ENCODE measurements at regions not wholly inside any gene's neighbourhood (a gene's known extent, or its start where the extent isn't known, plus 50 kb on each side); places are given as distances from the start of the nearest gene placed in this dataset.

DNA sequence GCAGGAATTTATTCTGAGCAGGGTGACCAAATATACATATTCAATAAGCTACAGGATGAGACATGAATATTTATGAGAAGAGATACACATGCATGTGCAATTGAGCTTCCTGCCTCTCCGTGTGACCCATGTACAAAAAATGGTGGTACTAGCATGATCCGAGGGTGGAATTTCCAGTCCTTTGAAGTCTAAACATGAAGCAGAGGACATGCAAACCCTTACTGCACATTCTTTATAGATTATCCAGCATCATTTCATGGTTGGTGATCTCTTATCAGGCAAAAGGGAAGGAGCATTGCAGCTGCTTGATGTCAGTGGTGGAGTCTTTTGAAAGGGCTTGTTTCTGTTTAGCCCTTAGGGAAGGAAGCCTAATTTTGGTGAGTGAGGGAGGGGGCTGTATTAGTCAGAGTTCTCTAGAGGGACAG is 448.6 kb downstream of the SETD4 start:
- Histone ChIP-seq H3K4me3 (ENCODE audit: low read length) (no peak overlapping the region), H3K27me3 (replicated peaks; ENCODE audit: control insufficient read depth, insufficient read depth, low read length) (no peaks in the 10 kb centered on the region), H3K9me3 (ENCODE audit: control insufficient read depth, low read length) (peaks cover 6% of the 10 kb centered on the region), H3K4me1 (ENCODE audit: control insufficient read depth, insufficient read depth, low read length) (peaks cover 5% of the 10 kb centered on the region), H3K9ac (ENCODE audit: low read length) (no peak overlapping the region), H3K36me3 (ENCODE audit: control insufficient read depth, insufficient read depth, low read length, severe bottlenecking) (no peaks in the 10 kb centered on the region)
- peak; percentile 53 for DNase-seq (ENCODE audit: low read depth)

DNA sequence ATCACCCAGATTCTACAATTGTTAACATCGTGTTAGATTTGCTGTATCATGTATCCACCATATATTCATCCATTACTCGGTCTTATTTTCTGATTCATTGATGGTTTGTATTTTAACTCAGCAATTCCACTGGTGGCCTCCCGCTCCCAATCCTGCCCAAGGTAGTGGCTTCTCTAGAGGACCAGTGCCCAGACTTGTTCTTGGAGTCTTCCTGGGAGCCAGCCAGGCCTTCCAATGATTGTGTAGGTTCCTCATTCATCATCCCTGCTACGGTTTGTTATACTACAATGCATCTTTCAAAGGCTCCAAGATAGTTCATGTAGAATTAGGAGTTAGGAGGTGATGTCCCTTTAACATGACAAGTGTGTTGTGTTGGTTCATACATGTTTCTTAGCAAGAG is 451.1 kb downstream of the SETD4 start:
- Histone ChIP-seq H3K4me3 (ENCODE audit: low read length) (no peak overlapping the region), H3K36me3 (ENCODE audit: control insufficient read depth, insufficient read depth, low read length, severe bottlenecking) (no peaks in the 10 kb centered on the region), H3K4me1 (ENCODE audit: control insufficient read depth, insufficient read depth, low read length) (no peaks in the 10 kb centered on the region), H3K9ac (ENCODE audit: low read length) (no peak overlapping the region), H3K9me3 (ENCODE audit: control insufficient read depth, low read length) (peaks cover 6% of the 10 kb centered on the region), H3K27me3 (replicated peaks; ENCODE audit: control insufficient read depth, insufficient read depth, low read length) (no peaks in the 10 kb centered on the region)
- DNase-seq (ENCODE audit: low read depth): no peak

DNA sequence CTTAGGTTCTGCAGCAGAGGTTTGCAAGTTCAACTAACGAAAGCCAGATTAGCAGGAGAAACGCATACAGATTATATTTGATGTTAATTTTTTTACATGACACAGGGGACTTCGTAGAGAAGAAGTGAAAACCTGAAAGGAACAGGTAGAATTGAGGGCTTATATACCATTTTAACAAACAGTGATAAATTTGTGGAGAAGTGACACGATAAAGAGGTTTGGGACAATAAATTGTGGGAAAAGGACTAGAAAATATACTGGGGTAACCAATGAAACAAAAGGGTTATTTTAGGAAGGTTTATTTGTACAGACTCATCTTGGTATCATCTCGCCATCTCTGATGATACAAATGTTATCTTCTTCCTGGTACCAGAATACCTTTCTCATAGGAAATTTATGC is 452.9 kb downstream of the SETD4 start:
- H3K27me3 ChIP-seq (replicated peaks; ENCODE audit: control insufficient read depth, insufficient read depth, low read length): no peaks in the 10 kb centered on the region
- no peak overlapping the region for H3K4me3 ChIP-seq (ENCODE audit: low read length)
- no peak overlapping the region for H3K9ac ChIP-seq (ENCODE audit: low read length)
- no peak for DNase-seq (ENCODE audit: low read depth)
- H3K36me3 ChIP-seq (ENCODE audit: control insufficient read depth, insufficient read depth, low read length, severe bottlenecking): no peaks in the 10 kb centered on the region
- H3K4me1 ChIP-seq (ENCODE audit: control insufficient read depth, insufficient read depth, low read length): no peaks in the 10 kb centered on the region
- H3K9me3 ChIP-seq (ENCODE audit: control insufficient read depth, low read length): peaks cover 6% of the 10 kb centered on the region

DNA sequence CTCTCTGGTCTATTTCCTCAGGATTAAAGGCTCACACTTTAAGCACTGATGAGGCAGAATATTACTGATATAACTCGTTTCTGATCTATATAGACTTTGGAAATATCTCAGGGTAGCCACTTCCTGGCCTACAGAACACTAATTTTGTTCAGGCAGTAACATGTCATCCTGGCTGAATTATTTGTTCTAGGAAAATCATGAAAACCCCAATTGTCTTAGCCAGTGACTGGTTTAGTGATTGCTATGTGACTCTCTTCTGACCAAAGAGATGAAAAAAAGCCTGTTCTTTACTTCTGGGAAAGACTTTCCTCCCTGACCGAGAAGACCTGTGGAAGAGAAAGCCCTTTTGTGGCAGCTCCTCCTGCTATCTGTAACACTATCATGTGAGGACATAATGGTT is 453.7 kb downstream of the SETD4 start:
- Histone ChIP-seq H3K4me3 (ENCODE audit: low read length) (no peak overlapping the region), H3K36me3 (ENCODE audit: control insufficient read depth, insufficient read depth, low read length, severe bottlenecking) (no peaks in the 10 kb centered on the region), H3K9ac (ENCODE audit: low read length) (no peak overlapping the region)

DNA sequence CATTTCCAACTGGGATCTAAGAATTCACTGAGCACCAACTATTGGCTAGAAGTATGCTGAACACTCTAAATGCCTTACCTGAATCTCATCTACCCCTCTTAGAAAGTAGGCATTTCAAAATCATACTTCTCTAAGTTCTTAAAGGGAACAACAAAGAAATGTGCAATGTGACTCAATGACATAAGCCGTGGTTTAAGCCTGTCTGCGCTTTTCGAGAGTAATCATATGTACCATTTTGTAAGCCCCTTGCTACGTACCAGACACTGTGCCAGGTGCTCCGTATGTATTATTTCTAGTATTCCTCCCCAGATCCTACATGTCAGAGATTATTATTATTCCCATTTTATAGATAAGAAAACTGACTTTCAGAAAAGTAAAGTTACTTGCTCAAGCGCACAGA is 454.2 kb downstream of the SETD4 start:
- H3K9me3 ChIP-seq (ENCODE audit: control insufficient read depth, low read length): peaks cover 6% of the 10 kb centered on the region
- H3K4me1 ChIP-seq (ENCODE audit: control insufficient read depth, insufficient read depth, low read length): no peaks in the 10 kb centered on the region
- H3K9ac ChIP-seq (ENCODE audit: low read length): no peak overlapping the region
- H3K27me3 ChIP-seq (replicated peaks; ENCODE audit: control insufficient read depth, insufficient read depth, low read length): no peaks in the 10 kb centered on the region
- no peak for DNase-seq (ENCODE audit: low read depth)
- no peaks in the 10 kb centered on the region for H3K36me3 ChIP-seq (ENCODE audit: control insufficient read depth, insufficient read depth, low read length, severe bottlenecking)
- H3K4me3 ChIP-seq (ENCODE audit: low read length): no peak overlapping the region

More for the DNA sequence above, 453.7 kb downstream of the SETD4 start:
- Histone ChIP-seq H3K4me1 (ENCODE audit: control insufficient read depth, insufficient read depth, low read length) (no peaks in the 10 kb centered on the region), H3K9me3 (ENCODE audit: control insufficient read depth, low read length) (peaks cover 6% of the 10 kb centered on the region), H3K27me3 (replicated peaks; ENCODE audit: control insufficient read depth, insufficient read depth, low read length) (no peaks in the 10 kb centered on the region)
- no peak for DNase-seq (ENCODE audit: low read depth)

DNA sequence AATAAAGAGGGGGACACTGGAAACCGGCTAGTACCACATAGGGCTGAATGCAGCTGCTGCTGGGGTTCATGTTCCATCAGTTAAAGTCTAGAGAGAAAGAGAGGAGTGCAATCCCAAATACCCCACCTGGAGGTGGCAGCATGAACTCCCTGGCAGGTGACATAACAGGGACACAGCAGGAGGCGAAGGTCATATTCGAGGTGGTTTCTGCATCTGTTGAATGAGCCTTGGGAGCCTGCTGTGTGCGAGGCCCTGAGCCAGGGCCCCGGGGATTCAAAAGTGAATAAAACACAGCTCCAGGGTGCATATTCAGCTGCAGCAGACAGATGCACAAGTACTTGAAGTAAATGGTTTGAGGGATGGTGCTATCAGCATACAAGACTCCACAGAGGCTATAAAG is 456.8 kb downstream of the SETD4 start:
- H3K9ac ChIP-seq (ENCODE audit: low read length): no peak overlapping the region
- H3K9me3 ChIP-seq (ENCODE audit: control insufficient read depth, low read length): peaks cover 6% of the 10 kb centered on the region
- no peaks in the 10 kb centered on the region for H3K36me3 ChIP-seq (ENCODE audit: control insufficient read depth, insufficient read depth, low read length, severe bottlenecking)
- no peak for DNase-seq (ENCODE audit: low read depth)
- no peak overlapping the region for H3K4me3 ChIP-seq (ENCODE audit: low read length)
- H3K27me3 ChIP-seq (replicated peaks; ENCODE audit: control insufficient read depth, insufficient read depth, low read length): no peaks in the 10 kb centered on the region
- no peaks in the 10 kb centered on the region for H3K4me1 ChIP-seq (ENCODE audit: control insufficient read depth, insufficient read depth, low read length)

DNA sequence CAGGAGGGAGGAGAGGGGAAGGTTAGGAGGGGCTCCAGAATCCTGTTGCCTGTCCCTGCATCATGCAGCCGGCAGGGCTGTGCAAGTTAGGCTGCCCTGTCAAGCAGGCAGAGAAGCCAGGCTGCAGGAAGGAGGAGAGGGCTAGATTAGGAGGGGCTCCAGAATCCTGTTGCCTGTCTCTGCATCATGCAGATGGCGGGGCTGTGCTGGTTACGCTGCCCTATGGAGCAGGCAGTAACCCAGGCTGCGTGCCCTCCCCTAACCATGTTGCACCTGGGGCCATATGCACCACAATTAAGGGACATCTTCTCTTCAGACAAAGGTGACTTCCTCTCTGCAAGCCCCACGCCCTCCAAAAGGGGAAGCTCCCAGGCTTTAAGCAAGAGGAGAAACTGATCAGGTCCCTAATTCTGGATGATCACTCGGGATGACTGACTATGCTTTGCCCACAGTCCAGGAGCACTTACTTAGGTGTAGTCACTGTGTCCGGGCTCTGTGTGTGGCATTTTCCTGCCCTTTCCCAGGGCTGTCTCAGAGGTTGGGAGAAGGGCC is 457.4 kb downstream of the SETD4 start:
- Histone ChIP-seq H3K9me3 (ENCODE audit: control insufficient read depth, low read length) (peaks cover 6% of the 10 kb centered on the region), H3K4me1 (ENCODE audit: control insufficient read depth, insufficient read depth, low read length) (no peaks in the 10 kb centered on the region), H3K9ac (ENCODE audit: low read length) (no peak overlapping the region), H3K36me3 (ENCODE audit: control insufficient read depth, insufficient read depth, low read length, severe bottlenecking) (no peaks in the 10 kb centered on the region), H3K27me3 (replicated peaks; ENCODE audit: control insufficient read depth, insufficient read depth, low read length) (no peaks in the 10 kb centered on the region), H3K4me3 (ENCODE audit: low read length) (no peak overlapping the region)
- no peak for DNase-seq (ENCODE audit: low read depth)

DNA sequence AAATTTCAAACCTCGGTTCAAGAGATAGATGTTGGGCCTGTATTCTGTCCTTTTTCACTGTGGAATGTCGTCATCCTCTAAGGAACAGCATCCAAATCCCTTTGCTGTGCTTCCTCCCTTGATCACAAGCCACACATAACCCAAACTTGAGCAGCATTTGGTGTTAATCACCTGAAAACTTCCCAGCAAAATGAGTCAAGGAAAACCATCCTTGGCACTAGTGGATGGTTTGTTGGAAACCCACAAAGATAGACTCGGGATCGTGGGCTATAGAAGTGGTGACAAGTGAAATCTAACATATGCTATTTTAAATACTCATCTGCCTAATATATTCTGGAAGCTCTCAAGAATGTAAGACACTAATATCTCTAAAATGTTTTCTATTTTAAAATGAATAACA is 459.1 kb downstream of the SETD4 start:
- Histone ChIP-seq H3K4me1 (ENCODE audit: control insufficient read depth, insufficient read depth, low read length) (no peaks in the 10 kb centered on the region), H3K27me3 (replicated peaks; ENCODE audit: control insufficient read depth, insufficient read depth, low read length) (no peaks in the 10 kb centered on the region), H3K4me3 (ENCODE audit: low read length) (no peak overlapping the region), H3K9me3 (ENCODE audit: control insufficient read depth, low read length) (no peaks in the 10 kb centered on the region), H3K36me3 (ENCODE audit: control insufficient read depth, insufficient read depth, low read length, severe bottlenecking) (no peaks in the 10 kb centered on the region), H3K9ac (ENCODE audit: low read length) (no peak overlapping the region)
- DNase-seq (ENCODE audit: low read depth): no peak

DNA sequence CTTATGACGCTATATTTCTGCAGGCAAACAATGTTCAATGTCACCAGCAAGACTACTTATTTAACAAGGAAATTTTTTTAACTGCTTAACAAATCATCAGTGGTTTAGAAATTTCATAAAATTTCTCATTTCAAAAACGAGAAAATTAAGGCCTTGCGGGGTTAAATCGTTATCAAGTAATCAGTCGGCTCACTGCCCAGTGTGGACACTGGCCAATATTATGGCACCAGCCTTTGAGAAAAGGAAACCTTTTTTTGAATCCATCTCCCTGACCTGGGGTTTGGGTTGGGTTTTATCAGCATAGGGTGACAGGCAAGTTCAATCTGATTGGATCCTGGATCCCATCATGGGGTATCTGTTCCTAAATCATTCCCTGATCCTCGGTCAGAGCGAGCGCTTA is 461.2 kb downstream of the SETD4 start:
- Histone ChIP-seq H3K9ac (ENCODE audit: low read length) (no peak overlapping the region), H3K4me1 (ENCODE audit: control insufficient read depth, insufficient read depth, low read length) (no peaks in the 10 kb centered on the region), H3K27me3 (replicated peaks; ENCODE audit: control insufficient read depth, insufficient read depth, low read length) (no peaks in the 10 kb centered on the region), H3K36me3 (ENCODE audit: control insufficient read depth, insufficient read depth, low read length, severe bottlenecking) (no peaks in the 10 kb centered on the region), H3K9me3 (ENCODE audit: control insufficient read depth, low read length) (no peaks in the 10 kb centered on the region), H3K4me3 (ENCODE audit: low read length) (no peak overlapping the region)
- DNase-seq (ENCODE audit: low read depth): no peak

DNA sequence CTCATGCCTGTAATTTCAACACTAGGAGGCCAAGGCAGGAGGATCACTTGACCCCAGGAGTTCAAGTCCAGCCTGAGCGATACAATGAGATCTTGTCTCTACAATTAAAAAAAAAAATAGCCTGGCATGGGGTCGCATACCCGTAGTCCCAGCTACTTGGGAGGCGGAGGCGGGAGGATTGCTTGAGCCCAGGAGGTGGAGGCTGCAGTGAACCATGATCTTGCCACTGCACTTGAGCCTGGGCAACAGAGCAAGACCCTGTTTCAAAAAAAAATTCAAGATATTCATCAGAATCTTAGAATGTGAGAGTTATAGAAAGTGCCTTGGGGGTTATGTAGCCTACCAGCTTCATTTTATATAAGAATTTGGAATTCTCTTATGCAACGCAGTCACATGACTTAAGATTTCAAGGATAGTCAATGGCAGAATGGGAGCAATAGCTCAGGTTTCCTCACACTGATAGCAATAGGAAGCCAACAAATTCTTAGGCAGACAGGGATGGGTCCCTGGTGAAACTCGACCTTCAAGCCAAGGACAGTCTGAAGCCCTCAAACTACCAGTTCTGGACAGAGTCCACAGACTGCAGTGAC is 462.5 kb downstream of the SETD4 start:
- no peaks in the 10 kb centered on the region for H3K27me3 ChIP-seq (replicated peaks; ENCODE audit: control insufficient read depth, insufficient read depth, low read length)
- H3K36me3 ChIP-seq (ENCODE audit: control insufficient read depth, insufficient read depth, low read length, severe bottlenecking): no peaks in the 10 kb centered on the region
- H3K4me3 ChIP-seq (ENCODE audit: low read length): no peak overlapping the region
- no peaks in the 10 kb centered on the region for H3K9me3 ChIP-seq (ENCODE audit: control insufficient read depth, low read length)
- H3K4me1 ChIP-seq (ENCODE audit: control insufficient read depth, insufficient read depth, low read length): peaks cover 7% of the 10 kb centered on the region
- no peak for DNase-seq (ENCODE audit: low read depth)
- H3K9ac ChIP-seq (ENCODE audit: low read length): no peak overlapping the region

DNA sequence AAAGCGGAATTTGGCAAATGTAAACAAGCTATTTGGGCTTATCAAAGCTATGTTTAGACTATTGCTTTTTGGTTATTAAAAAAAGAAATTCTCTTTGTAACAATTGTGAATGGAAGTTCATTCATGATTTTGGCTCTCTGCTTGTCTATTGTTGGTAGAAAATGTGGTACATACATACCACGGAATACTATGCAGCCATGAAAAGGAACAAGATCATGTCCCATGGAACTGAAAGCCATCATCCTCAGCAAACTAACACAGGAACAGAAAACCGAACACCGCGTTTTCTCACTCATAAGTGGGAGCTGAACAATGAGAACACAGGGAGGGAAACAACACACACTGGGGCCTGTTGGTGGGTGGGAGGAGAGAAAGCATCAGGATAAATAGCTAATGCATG is 465.4 kb downstream of the SETD4 start:
- no peak overlapping the region for H3K9ac ChIP-seq (ENCODE audit: low read length)
- H3K4me1 ChIP-seq (ENCODE audit: control insufficient read depth, insufficient read depth, low read length): peaks cover 11% of the 10 kb centered on the region
- no peaks in the 10 kb centered on the region for H3K27me3 ChIP-seq (replicated peaks; ENCODE audit: control insufficient read depth, insufficient read depth, low read length)
- no peak overlapping the region for H3K4me3 ChIP-seq (ENCODE audit: low read length)
- H3K9me3 ChIP-seq (ENCODE audit: control insufficient read depth, low read length): no peaks in the 10 kb centered on the region
- H3K36me3 ChIP-seq (ENCODE audit: control insufficient read depth, insufficient read depth, low read length, severe bottlenecking): no peaks in the 10 kb centered on the region
- no peak for DNase-seq (ENCODE audit: low read depth)

DNA sequence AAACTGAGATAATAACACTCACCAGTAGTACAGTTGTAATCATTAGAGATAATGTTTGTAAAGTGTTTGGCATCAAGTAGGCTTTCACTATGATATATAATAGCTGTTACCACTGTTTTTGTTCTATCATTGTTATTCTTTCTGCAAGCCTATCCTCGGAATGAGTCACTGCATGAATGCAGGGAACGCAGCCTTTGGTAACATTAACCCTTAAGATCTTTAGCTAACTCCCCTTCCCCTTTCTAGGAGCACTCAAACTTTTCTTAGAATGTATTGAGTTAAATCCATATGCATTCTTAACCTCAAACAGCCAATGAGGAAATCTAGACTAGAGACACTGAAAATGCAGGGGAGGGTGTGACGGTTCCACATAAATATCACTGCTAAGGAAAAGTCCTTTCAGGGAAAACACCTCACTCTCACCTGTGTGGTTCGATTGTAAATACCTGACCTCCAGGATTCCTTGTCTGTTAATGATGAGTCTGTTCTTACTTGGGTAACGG is 467.3 kb downstream of the SETD4 start:
- Histone ChIP-seq H3K27me3 (replicated peaks; ENCODE audit: control insufficient read depth, insufficient read depth, low read length) (no peaks in the 10 kb centered on the region), H3K9me3 (ENCODE audit: control insufficient read depth, low read length) (no peaks in the 10 kb centered on the region), H3K4me3 (ENCODE audit: low read length) (no peak overlapping the region), H3K4me1 (ENCODE audit: control insufficient read depth, insufficient read depth, low read length) (peaks cover 13% of the 10 kb centered on the region), H3K9ac (ENCODE audit: low read length) (no peak overlapping the region), H3K36me3 (ENCODE audit: control insufficient read depth, insufficient read depth, low read length, severe bottlenecking) (no peaks in the 10 kb centered on the region)
- peak; percentile 69 for DNase-seq (ENCODE audit: low read depth)
